ENCODE measurements at regions not wholly inside any gene's neighbourhood (a gene's known extent, or its start where the extent isn't known, plus 50 kb on each side); places are given as distances from the start of the nearest gene placed in this dataset.

GRCh38 chr4:107094976-107095375 is 58.9 kb upstream of the DKK2 start:
- Mint-ChIP-seq H3K36me3 (ENCODE audit: low read depth) (no peaks in the 10 kb centered on the region), H3K4me3 (ENCODE audit: low read depth) (no peak overlapping the region), H3K27me3 (ENCODE audit: low read depth) (no peaks in the 10 kb centered on the region), H3K27ac (no peak overlapping the region), H3K9me3 (no peaks in the 10 kb centered on the region), H3K4me1 (ENCODE audit: low read depth) (no peaks in the 10 kb centered on the region)
- no peak for DNase-seq (ENCODE audit: low spot score)
- intact Hi-C loops (cut with micrococcal nuclease): no loop called here

GRCh38 chr4:107094332-107094731 is 58.2 kb upstream of the DKK2 start:
- no peak overlapping the region for H3K27ac Mint-ChIP-seq
- no peaks in the 10 kb centered on the region for H3K4me1 Mint-ChIP-seq (ENCODE audit: low read depth)
- intact Hi-C loops (cut with micrococcal nuclease): no loop called here
- H3K36me3 Mint-ChIP-seq (ENCODE audit: low read depth): no peaks in the 10 kb centered on the region
- H3K9me3 Mint-ChIP-seq: no peaks in the 10 kb centered on the region
- no peak for DNase-seq (ENCODE audit: low spot score)
- H3K4me3 Mint-ChIP-seq (ENCODE audit: low read depth): no peak overlapping the region
- H3K27me3 Mint-ChIP-seq (ENCODE audit: low read depth): no peaks in the 10 kb centered on the region

Measured in activated T-helper 2 cell treated with anti-CD3 and anti-CD28 coated beads, Interferon-gamma antibody, Interleukin-2, Interleukin-4, amounts not matched to agents 10 μg/mL and 5 μg/mL and 100 μg/mL, durations not matched to agents 14 hours and 24 hours and 36 hours (primary cell).